Ramos (cell line): ENCODE measurements at regions not wholly inside any gene's neighbourhood (a gene's known extent, or its start where the extent isn't known, plus 50 kb on each side); places are given as distances from the start of the nearest gene placed in this dataset.

ENCODE experiments used
- in situ Hi-C: fragments of 300-500 bp; cut with MboI; formaldehyde crosslinking; loops from one replicate; pipeline ENCODE4 v1.14.3; 2022; ENCODE audit warnings: low sequenced_read_pairs; ENCODE audit not compliant: unreplicated experiment

GRCh38 chr14:35221462-35221861 lies 70.7 kb upstream of the PSMA6 start:
- in situ Hi-C loops = no loop called here

DNA sequence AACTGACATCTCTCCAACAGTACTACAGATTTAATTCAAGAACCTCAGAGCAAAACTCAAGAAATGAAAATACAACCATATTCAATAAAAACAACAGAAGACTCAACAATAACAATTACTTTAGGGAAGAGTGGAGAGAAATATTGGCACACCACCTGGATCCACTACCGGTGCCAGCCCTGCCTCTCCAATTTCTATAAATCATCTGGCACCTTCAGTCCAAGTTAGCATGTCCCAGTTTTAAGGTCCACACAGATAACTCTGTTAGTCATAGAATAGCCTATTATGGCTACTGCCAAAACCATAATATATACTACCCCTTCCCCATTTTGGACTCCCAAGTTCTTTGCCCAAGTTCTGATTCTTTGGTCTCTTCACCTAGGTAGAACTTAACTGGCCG lies 69.9 kb upstream of the PSMA6 start:
- in situ Hi-C loops = no loop called here

DNA sequence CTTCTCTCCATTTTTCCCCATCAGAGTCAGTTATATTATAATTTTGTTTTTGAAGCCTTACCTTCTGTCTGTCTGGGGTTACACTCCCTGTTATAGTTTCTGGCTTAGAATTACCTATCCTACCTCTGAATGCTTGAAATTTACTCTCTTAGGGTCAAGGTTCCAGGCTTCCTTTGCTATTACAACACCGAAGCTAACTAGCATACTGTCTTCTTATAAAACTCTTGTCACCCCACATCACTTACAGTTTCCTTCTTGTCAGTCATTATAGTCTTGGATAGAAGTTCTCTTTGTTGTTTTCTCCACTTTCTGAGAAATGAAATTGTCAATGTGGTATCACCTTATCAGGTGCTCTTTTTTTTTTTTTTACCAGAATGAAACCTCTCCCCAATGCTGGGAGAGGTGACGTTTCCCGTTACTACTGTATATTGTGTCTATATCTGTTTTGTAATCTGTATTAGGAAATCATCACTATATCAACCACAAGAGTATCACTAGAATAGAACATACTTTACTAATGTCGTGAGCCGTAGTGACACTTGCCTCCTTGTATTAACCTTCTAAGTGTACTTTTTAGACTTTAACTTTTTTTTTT lies 69.2 kb upstream of the PSMA6 start:
- in situ Hi-C loops = no loop called here

GRCh38 chr14:35223927-35224326 lies 68.3 kb upstream of the PSMA6 start:
- in situ Hi-C loops = no loop called here

DNA sequence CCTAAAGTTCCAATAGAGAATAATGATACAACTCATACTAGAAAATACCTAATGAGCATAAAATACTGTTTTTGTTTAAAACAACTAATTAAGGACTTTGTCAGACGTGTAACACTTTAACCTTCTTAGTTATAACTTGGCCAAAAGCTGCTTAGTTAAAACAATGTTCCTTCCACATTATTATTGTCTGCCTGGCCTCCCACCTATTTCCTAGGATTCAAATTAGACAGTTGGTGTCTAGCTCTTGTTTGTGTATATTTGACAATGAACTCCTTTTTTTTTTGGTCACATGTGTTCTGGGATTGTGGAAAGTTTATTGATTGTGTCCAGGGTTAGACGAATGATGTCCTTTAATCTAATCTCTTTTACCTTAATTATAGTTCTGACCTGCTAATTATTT lies 67.6 kb upstream of the PSMA6 start:
- in situ Hi-C loops = no loop called here

DNA sequence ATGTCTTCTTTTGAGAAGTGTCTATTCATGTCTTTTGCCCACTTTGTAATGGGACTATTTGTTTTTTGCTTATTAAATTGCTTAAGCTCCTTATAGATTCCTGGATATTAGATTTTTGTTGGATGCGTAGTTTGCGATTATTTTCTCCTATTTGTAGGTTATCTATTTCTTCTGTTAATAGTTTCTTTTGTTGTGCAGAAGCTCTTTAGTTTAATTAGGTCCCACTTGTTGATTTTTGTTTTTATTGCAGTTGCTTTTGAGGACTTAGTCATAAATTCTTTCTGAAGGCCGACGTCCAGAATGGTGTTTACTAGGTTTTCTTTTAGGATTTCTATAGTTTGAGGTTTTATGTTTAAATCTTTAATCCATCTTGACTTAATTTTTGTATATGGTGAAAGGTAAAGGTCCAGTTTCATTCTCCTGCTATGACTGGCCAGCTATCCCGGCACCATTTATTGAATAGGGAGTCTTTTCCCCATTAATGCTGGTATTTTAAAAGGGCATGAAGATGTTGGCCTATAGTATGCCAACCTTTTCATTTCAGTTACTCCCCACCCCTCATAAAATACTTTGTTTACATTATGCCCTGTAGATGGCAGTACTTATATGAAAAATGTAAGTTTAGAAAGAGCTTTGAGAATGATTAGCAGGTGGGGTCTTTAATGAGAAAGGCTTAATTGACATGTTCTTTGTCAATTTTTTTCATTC lies 62.9 kb upstream of the PSMA6 start:
- in situ Hi-C loops = no loop called here

DNA sequence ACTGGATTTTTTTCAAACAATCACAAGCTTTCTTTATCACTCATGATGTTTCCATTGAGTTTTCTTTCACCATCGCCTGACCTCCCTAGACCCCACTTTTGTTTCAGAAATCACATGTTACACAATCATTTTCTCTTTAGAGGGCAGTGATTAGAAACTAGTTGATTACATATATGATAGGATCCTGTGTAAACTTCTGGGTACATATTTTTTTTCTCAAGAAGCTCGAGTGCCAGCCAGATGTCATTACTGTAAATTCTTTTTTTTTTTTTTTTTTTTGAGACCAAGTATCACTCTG lies 62.4 kb upstream of the PSMA6 start:
- in situ Hi-C loops = loop anchor here (5.0 kb wide), 1 partner anchor 178 kb away; no protein-coding TSS in a partner anchor

DNA sequence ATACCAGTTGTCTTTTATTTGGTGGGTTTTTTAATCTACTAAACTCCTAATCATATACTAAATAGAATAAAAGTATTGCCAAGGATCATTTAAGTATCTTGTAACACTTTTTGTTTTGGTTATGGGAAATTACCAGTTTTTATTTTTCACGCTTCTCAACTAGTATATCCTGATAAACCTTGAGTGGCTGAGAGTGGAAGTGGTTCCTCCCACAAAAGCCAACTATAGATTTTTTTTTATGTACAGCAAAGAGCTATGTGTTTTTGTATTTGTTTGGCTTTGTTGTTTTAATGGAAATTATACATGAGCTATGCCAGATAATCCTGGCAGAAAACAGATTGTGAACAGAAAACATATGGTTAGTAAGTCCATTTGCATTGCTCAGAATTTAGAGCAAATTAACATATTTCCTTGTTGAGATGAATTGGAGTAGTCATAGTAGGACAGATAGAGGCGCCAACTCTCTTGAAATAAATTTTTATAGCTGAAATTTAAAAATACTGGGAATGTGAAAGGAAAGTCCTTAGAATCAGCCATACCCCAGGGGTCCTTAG lies 60.9 kb upstream of the PSMA6 start:
- in situ Hi-C loops = loop anchor here (5.0 kb wide), 1 partner anchor 176 kb away; no protein-coding TSS in a partner anchor

DNA sequence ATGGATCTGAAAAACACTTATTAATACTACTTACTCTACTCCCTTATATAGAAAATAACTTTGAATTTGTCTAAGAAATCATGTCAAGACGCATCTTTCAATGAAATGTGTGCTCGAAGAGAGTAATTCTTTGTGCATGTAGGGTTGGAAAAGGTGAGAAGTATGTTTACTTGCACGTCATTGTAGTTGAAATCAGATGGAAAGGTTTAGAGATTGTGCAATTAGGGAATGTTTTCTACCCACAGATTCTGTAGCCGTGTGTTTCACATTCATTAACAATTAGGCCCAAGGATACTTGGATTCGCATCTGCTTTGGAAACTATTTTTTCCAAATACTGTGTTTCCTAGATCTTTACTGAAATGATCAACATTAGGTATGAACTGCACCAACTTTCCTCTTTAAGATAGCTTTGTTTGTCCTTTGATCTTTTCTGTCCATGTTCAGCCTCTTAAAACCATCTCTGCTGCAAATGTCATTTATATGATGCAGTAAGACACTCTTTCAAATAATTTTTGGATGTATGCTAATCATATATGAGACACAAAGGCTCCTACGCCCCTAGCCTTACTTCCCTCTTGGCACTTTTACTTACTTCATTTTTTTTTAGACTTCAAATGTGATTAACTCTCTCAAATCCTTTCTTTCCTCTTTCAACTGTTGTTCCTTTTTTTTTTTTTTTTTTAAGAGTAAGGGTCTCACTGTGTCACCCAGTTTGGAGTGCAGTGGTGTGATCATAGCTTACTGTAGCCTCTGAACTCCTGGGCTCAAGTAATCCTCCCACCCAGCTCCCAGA lies 58.0 kb upstream of the PSMA6 start:
- in situ Hi-C loops = loop anchor here (5.0 kb wide), 1 partner anchor 173 kb away; no protein-coding TSS in a partner anchor

DNA sequence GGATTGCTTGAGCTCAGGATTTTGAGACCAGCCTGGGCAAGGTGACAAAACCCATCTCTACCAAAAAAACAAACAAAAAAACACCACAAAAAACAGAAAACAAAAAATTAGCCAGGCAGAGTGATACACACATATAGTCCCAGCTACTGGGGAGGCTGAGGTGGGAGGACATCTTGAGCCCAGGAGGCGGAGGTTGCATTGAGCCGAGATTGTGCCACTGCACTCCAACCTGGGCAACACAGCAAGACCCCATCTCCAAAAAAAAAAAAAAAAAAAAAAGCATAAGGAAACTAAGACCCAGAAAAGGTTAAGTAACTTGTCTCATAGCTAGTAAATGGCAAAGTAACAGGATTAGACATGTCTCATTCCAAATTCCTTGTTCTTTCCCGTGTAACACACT lies 56.3 kb upstream of the PSMA6 start:
- in situ Hi-C loops = no loop called here

GRCh38 chr14:35236806-35237205 lies 55.4 kb upstream of the PSMA6 start:
- in situ Hi-C loops = no loop called here

DNA sequence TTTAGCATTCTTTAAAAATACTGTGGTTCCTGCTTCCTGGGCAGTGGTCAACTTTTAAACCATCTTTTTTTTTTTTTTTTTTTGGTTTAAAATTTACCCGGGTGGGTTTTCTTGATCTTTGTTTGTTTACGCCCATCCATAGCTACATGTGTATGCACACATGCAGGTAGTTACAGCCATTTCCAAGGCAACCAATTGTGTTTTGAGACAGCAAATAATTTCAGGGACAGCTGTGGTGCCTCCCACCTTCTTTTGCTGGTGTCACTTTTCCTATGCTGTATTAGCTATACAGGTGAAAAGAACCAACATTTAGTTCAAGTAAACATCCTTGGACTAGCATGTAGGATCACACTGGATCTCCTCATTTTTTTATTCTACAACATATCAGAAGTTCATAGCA lies 52.0 kb upstream of the PSMA6 start:
- in situ Hi-C loops = no loop called here
